GM23248 (cell line): ENCODE measurements at regions not wholly inside any gene's neighbourhood (a gene's known extent, or its start where the extent isn't known, plus 50 kb on each side); places are given as distances from the start of the nearest gene placed in this dataset.

ENCODE experiments used
- EZH2 ChIP-seq: fragments of 200-600 bp; sonication (generic); IDR thresholded peaks from 2 replicates; pipeline ENCODE4 v1.6.1; 2018; ENCODE audit warnings: antibody characterized with exemption, mild to moderate bottlenecking; ENCODE audit not compliant: insufficient read depth, poor library complexity, severe bottlenecking
- EZH2phosphoT487 ChIP-seq: fragments of 200-600 bp; sonication (generic); IDR thresholded peaks from 2 replicates; pipeline ENCODE4 v1.6.1; 2018; ENCODE audit warnings: antibody characterized with exemption, moderate library complexity, mild to moderate bottlenecking, low read depth; ENCODE audit not compliant: insufficient read depth

- TF ChIP-seq EZH2 (no peak), EZH2phosphoT487 (no peak)
These were observed 87.0 kb upstream of the CXCR4 start for GRCh38 chr2:136204971-136205370.
